ENCODE measurements at regions not wholly inside any gene's neighbourhood (a gene's known extent, or its start where the extent isn't known, plus 50 kb on each side); places are given as distances from the start of the nearest gene placed in this dataset.

DNA sequence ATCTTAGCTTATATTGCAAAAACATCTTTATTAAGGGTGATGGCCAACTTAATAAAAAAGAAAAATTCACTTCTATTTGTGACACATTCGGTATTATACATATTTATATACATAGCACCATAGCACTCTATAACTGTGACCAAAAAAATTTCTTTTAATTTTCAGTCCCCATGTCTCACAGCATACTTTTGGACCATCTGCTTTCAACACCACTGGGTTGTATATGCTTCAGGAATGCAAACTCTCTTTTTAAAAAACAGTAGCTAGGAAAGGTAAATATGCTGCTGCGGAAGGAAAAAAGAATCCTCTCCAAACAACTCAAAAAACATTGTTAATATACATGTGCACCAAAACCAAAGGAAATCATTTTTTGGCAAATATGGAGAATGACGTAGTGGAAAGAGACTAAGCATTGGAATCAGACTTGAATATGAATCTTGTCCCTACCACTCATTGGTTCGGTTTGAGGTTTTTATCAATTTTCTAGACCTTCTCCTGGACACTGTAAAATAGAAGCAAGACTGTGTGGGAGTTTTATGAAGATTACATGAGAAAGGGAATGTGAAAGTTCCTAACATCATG, 227.9 kb downstream of the BLID start:
- Histone ChIP-seq H3K27ac (no peak overlapping the region), H3K4me3 (no peak overlapping the region), H3K27me3 (no peaks in the 10 kb centered on the region), H3K4me1 (peaks cover 0 to 18% of the 10 kb centered on the region in 2 donors), H3K36me3 (no peaks in the 10 kb centered on the region), H3K9me3 (no peaks in the 10 kb centered on the region)
- in situ Hi-C loops (cut with MboI; ENCODE audit: low sequenced_read_pairs in 4 of 4): no loop called here
- ATAC-seq: no peak
- intact Hi-C loops (cut with DNase I; ENCODE audit: low total_unique reads): no loop called here
- no peak for DNase-seq
- no peak for TF ChIP-seq POLR2A (IDR thresholded peaks at IDR 0.05)
- TF ChIP-seq, protein P1, sequence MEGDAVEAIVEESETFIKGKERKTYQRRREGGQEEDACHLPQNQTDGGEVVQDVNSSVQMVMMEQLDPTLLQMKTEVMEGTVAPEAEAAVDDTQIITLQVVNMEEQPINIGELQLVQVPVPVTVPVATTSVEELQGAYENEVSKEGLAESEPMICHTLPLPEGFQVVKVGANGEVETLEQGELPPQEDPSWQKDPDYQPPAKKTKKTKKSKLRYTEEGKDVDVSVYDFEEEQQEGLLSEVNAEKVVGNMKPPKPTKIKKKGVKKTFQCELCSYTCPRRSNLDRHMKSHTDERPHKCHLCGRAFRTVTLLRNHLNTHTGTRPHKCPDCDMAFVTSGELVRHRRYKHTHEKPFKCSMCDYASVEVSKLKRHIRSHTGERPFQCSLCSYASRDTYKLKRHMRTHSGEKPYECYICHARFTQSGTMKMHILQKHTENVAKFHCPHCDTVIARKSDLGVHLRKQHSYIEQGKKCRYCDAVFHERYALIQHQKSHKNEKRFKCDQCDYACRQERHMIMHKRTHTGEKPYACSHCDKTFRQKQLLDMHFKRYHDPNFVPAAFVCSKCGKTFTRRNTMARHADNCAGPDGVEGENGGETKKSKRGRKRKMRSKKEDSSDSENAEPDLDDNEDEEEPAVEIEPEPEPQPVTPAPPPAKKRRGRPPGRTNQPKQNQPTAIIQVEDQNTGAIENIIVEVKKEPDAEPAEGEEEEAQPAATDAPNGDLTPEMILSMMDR (IDR thresholded peaks at IDR 0.05 in 4 of 5, conservative IDR thresholded peaks at IDR 0.05 in 1 of 5): no peak

DNA sequence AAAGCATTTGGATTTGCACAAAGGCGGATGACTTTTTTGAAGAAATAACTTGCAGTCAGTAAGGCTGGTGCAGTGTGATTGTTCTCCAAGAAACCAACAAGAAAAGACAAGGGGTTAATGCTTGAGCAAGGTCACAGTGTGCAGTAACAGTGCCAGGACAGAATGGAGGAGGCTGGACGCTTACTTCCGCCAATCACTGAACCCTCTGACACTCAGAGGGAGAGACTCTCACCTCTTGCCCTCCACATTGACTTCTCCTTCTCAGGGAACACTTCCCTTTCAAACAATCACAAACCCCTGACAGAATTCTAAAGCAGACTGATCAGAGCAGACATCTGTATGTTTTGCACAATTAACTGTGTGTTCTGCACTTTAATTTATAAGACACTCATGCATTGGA, 228.4 kb downstream of the BLID start:
- Histone ChIP-seq H3K4me3 (no peak overlapping the region), H3K4me1 (peaks cover 0 to 18% of the 10 kb centered on the region in 2 donors), H3K9me3 (no peaks in the 10 kb centered on the region), H3K27ac (no peak overlapping the region), H3K36me3 (no peaks in the 10 kb centered on the region), H3K27me3 (no peaks in the 10 kb centered on the region)
- ATAC-seq (no peak), DNase-seq (no peak)
- intact Hi-C loops (cut with DNase I; ENCODE audit: low total_unique reads): no loop called here
- in situ Hi-C loops (cut with MboI; ENCODE audit: low sequenced_read_pairs in 4 of 4): no loop called here
- TF ChIP-seq, protein P1 (IDR thresholded peaks at IDR 0.05 in 4 of 5, conservative IDR thresholded peaks at IDR 0.05 in 1 of 5): no peak
- no peak for TF ChIP-seq POLR2A (IDR thresholded peaks at IDR 0.05)

DNA sequence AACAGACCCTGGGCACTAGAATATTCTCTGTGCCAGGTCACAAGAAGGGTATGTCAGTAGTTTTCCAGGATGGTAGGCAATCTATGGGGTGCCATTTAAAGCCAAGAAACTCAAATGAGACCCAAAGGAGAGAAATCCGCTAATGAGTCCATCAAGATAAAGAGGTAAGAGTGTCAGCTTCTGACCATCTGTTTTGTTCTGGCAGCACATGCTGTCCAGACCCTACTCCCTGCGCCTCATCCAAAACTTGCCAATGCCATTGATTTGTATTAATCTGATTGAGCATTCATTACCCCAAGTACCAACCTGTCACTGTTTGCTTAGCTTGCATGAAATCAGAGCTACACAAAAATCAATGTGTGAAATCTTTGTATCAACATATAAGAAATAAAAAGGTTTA, 229.0 kb downstream of the BLID start:
- Histone ChIP-seq H3K27me3 (no peaks in the 10 kb centered on the region), H3K4me3 (no peak overlapping the region), H3K27ac (no peak overlapping the region), H3K4me1 (peaks cover 0 to 18% of the 10 kb centered on the region in 2 donors), H3K9me3 (no peaks in the 10 kb centered on the region), H3K36me3 (no peaks in the 10 kb centered on the region)
- DNase-seq: no peak
- TF ChIP-seq, protein P1 (IDR thresholded peaks at IDR 0.05 in 4 of 5, conservative IDR thresholded peaks at IDR 0.05 in 1 of 5): no peak
- no peak for TF ChIP-seq POLR2A (IDR thresholded peaks at IDR 0.05)
- intact Hi-C loops (cut with DNase I; ENCODE audit: low total_unique reads) (no loop called here), in situ Hi-C loops (cut with MboI; ENCODE audit: low sequenced_read_pairs in 4 of 4) (no loop called here)
- no peak for ATAC-seq

- intact Hi-C loops (cut with DNase I; ENCODE audit: low total_unique reads) (no loop called here), in situ Hi-C loops (cut with MboI; ENCODE audit: low sequenced_read_pairs in 4 of 4) (no loop called here)
- TF ChIP-seq, protein P1 (IDR thresholded peaks at IDR 0.05 in 4 of 5, conservative IDR thresholded peaks at IDR 0.05 in 1 of 5): no peak
- TF ChIP-seq POLR2A (IDR thresholded peaks at IDR 0.05): no peak
- Histone ChIP-seq H3K4me1 (peaks cover 0 to 16% of the 10 kb centered on the region in 2 donors), H3K27ac (peak overlapping the region in 1 of 4 donors; percentile 2), H3K9me3 (no peaks in the 10 kb centered on the region), H3K4me3 (no peak overlapping the region), H3K36me3 (no peaks in the 10 kb centered on the region), H3K27me3 (no peaks in the 10 kb centered on the region)
- DNase-seq (peak; percentile 5 to 46), ATAC-seq (peak in 1 of 2 donors; percentile 58)
These were observed 229.8 kb downstream of the BLID start for GRCh38 chr11:121886005-121886734.
